ENCODE measurements at regions not wholly inside any gene's neighbourhood (a gene's known extent, or its start where the extent isn't known, plus 50 kb on each side); places are given as distances from the start of the nearest gene placed in this dataset.

GRCh38 chr4:22911285-22911684, 218.5 kb downstream of the GBA3 start:
- TF ChIP-seq POLR2A (IDR thresholded peaks at IDR 0.05; ENCODE audit: low read depth) (no peak), POLR2AphosphoS5 (IDR thresholded peaks at IDR 0.05) (no peak)
- TF ChIP-seq, protein P1, sequence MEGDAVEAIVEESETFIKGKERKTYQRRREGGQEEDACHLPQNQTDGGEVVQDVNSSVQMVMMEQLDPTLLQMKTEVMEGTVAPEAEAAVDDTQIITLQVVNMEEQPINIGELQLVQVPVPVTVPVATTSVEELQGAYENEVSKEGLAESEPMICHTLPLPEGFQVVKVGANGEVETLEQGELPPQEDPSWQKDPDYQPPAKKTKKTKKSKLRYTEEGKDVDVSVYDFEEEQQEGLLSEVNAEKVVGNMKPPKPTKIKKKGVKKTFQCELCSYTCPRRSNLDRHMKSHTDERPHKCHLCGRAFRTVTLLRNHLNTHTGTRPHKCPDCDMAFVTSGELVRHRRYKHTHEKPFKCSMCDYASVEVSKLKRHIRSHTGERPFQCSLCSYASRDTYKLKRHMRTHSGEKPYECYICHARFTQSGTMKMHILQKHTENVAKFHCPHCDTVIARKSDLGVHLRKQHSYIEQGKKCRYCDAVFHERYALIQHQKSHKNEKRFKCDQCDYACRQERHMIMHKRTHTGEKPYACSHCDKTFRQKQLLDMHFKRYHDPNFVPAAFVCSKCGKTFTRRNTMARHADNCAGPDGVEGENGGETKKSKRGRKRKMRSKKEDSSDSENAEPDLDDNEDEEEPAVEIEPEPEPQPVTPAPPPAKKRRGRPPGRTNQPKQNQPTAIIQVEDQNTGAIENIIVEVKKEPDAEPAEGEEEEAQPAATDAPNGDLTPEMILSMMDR (IDR thresholded peaks at IDR 0.05), result no peak

All from esophagus muscularis mucosa (tissue), 3 donors.